AG09319 (cell line): ENCODE measurements at regions not wholly inside any gene's neighbourhood (a gene's known extent, or its start where the extent isn't known, plus 50 kb on each side); places are given as distances from the start of the nearest gene placed in this dataset.

Experiments used
- DNase-seq: peaks from one replicate; pipeline ENCODE4 v3.0.0-alpha.2; 2010; ENCODE audit warnings: low read depth; ENCODE audit errors: extremely low read depth
- CTCF ChIP-seq: IDR thresholded peaks from 2 replicates; pipeline ENCODE4 v1.5.1; 2011; ENCODE audit warnings: low read depth, mild to moderate bottlenecking, inconsistent platforms, low read length, moderate library complexity

- no peak for DNase-seq
- TF ChIP-seq CTCF: no peak
Observed at GRCh38 chr14:37936971-37937370, 270.7 kb upstream of the SSTR1 start.

- TF ChIP-seq CTCF: no peak
- DNase-seq: no peak
Observed at GRCh38 chr14:37939442-37940028, 268.2 kb upstream of the SSTR1 start.

- no peak for DNase-seq
- TF ChIP-seq CTCF: no peak
Observed at GRCh38 chr14:37945959-37946358, 261.7 kb upstream of the SSTR1 start.

- TF ChIP-seq CTCF: no peak
- DNase-seq: no peak
Observed at GRCh38 chr14:37946819-37947218, 260.9 kb upstream of the SSTR1 start.

- no peak for TF ChIP-seq CTCF
- DNase-seq: no peak
Observed at GRCh38 chr14:37948266-37948665, 259.4 kb upstream of the SSTR1 start.

- TF ChIP-seq CTCF: no peak
Observed at GRCh38 chr14:37968664-37969240, 239.0 kb upstream of the SSTR1 start.

GRCh38 chr14:37969511-37969979 is 238.2 kb upstream of the SSTR1 start:
- no peak for DNase-seq
- TF ChIP-seq CTCF: no peak

More at GRCh38 chr14:37968664-37969240, 239.0 kb upstream of the SSTR1 start:
- no peak for DNase-seq
